A549 (cell line): ENCODE measurements at regions not wholly inside any gene's neighbourhood (a gene's known extent, or its start where the extent isn't known, plus 50 kb on each side); places are given as distances from the start of the nearest gene placed in this dataset.

Experiments
- HDAC2 ChIP-seq: fragments of 200-600 bp; sonication (generic); IDR thresholded peaks from 2 replicates; pipeline ENCODE4 v1.6.1; 2016
- MYC ChIP-seq: IDR thresholded peaks from 2 replicates; pipeline ENCODE4 v1.6.1; 2012; ENCODE audit warnings: mild to moderate bottlenecking, inconsistent platforms, low read length, improper control_type of control experiment, borderline replicate concordance
- RFX5 ChIP-seq: fragments of 450-650 bp; IDR thresholded peaks from 2 replicates; pipeline ENCODE4 v1.7.1; 2014; ENCODE audit warnings: antibody characterized with exemption, mild to moderate bottlenecking, moderate library complexity

GRCh38 chrX:88072339-88073030 is 554.9 kb downstream of the KLHL4 start:
- TF ChIP-seq HDAC2 (no peak), MYC (no peak), RFX5 (no peak)
